RPMI8226 (cell line): ENCODE measurements at regions not wholly inside any gene's neighbourhood (a gene's known extent, or its start where the extent isn't known, plus 50 kb on each side); places are given as distances from the start of the nearest gene placed in this dataset.

Experiments used
- DNase-seq: peaks from one replicate; pipeline ENCODE4 v3.0.0-alpha.2; 2015

DNA sequence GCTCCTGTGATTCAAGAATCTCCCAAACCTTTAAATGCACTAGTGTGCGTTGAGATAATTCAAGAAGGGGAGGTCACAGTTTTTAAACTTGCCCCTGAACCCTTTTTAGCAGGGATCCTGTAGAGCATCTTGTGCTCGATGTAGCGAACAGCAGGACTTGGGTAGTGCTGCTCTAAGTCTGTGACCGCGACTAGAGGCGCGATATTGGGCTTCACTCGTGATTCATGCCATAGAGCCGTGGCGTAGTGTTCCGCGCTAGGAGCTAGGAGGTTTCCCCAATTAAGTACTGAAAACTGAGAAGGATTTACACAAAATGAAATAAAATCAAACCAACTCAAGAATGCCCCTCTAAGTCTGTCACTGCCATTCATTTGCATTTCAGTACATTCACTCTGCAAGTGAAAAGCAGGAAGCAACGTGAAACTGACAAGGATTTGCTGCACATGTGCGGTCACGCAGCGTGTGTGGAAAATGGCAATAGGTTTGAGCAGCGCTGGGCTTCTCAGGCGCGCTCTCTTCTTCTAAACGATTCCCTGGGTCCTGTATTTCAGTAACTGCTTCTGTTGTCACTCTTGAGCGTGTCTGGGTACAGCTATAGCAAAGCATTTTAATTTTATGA, 1135.9 kb upstream of the WWC1 start:
- DNase-seq: no peak

- DNase-seq: no peak
Measured at GRCh38 chr5:167156446-167156845, 1135.0 kb upstream of the WWC1 start.

DNA sequence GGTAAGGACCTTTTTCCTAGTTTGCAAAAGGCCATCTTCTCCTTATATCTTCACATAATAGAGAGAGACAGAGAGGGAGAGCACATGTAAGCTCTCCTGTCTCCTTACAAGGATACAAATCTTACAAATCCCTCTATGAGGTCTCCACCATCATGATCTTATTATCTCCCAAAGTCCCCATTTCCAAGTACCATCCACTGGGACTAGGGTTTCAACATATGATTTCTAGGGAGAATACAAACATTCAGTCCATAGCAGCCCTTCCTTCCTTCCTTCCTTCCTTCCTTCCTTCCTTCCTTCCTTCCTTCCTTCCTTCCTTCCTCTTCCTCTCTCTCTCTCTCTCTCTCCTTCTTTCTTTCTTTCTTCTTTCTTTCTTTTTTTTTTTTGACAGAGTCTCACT, 1132.9 kb upstream of the WWC1 start:
- DNase-seq: no peak

GRCh38 chr5:167160388-167160787, 1131.1 kb upstream of the WWC1 start:
- no peak for DNase-seq

- no peak for DNase-seq
Measured at GRCh38 chr5:167166696-167167095, 1124.7 kb upstream of the WWC1 start.

GRCh38 chr5:167167191-167167795, 1124.2 kb upstream of the WWC1 start:
- no peak for DNase-seq

DNA sequence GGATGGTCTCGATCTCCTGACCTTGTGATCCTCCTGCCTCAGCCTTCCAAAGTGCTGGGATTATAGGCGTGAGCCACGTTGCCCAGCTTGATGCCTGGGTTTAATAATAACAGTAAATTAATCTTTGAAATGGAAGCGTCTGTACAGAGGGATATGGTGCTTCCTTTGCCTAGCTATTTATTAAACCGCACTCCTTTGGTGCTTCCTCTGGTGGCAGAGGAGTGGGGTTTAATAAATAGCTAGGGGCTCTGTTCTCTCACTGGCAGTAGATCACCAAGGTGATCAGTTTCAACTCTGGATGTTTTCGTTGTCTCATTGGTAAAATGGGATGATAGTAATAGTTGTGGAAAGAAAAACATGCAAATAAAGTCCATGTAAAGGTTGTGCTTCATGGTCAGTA, 1122.5 kb upstream of the WWC1 start:
- DNase-seq: no peak

DNA sequence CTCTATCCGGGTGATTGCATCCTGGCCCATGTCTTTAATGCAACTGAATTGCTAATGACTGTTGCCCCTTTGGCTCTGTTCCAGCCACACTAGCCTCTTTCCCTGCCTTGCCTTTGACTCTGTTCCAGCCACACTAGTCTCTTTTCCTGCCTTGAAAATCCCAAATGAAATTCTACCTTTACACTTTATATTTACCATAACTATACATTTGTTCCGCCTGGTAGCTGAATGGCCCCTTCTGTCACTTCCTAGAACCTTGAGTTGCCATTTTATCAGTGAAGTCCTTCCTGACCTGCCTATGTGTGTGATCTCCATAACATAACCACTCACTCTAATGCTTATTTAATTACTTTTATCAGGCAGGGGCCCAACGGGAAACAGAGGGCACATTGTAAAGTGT, 1120.4 kb upstream of the WWC1 start:
- no peak for DNase-seq

DNA sequence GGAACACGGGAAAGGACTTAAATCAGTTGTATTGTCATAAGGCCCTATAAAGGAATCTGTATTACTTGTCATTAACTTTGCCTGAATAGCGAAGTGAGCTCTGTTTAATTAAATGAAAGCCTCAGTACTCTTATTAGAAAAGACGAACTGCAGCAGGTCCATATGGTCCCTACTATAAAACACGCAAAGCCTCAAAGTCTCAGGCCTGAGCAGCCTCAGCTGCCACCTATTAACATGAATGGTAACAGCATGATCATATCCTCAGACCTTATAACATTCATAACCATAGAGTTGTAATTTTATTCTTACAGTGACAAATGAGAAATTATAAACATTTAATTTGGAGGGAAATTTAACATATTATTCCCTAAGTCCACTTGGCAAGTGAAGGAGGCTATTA, 1113.7 kb upstream of the WWC1 start:
- no peak for DNase-seq

- DNase-seq: no peak
Measured at GRCh38 chr5:167180906-167181305, 1110.5 kb upstream of the WWC1 start.

DNA sequence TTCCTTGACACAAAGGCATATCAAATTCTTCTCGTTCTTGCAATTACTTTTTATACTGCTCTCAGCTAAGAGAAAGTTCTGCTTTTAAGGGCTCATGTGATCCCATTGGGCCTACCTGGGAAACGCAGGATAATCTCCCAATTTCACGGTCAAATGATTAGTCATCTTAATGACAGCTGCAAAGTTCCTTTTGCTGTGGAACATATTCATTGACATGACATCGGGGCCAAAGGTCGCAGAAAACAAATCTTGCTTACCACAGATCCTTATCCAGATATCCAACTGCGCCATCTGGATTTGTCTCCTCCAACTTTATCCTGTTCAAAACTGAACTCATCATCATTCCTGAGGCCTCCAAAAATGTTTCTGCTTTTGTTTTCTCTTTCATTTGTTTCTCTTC, 1085.6 kb upstream of the WWC1 start:
- no peak for DNase-seq

DNA sequence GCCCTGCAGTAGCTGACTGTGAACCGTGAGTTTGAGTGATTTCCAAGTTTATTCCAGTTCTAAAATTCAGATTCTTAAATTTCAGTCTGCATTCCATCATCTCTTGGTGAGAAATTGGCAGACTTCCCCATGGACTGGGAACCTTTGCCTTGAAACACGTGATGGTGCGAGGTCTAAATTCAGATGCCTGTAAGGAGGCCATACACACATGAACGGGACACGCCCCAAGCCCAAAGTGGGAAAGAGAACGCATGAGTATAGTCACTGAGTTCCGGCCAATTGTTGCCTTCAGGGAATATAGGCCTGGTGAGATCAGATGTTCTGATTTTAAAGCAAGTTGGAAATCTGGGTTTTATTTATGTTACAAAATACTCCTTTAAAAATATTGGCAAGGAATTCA, 1084.4 kb upstream of the WWC1 start:
- no peak for DNase-seq

DNA sequence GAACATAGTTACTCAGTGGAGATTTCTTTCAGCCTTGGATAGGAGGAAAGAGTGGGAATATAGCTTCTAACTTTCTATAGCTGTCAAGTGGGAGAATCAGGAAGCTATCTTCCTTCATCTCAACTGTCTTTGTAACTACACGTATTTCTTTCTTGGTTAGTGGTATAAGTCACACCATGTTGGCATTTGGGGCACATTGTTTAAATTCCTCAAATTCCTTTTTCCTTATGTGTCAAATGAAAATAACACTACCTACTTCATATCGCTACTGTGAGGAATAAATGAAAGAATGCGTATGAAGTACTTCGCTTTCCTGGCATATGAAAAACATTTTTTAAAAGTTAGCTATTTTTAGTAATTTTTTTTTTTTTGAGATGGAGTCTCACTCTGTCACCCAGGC, 1082.5 kb upstream of the WWC1 start:
- DNase-seq: no peak

GRCh38 chr5:167217097-167217743, 1074.2 kb upstream of the WWC1 start:
- DNase-seq: no peak

DNA sequence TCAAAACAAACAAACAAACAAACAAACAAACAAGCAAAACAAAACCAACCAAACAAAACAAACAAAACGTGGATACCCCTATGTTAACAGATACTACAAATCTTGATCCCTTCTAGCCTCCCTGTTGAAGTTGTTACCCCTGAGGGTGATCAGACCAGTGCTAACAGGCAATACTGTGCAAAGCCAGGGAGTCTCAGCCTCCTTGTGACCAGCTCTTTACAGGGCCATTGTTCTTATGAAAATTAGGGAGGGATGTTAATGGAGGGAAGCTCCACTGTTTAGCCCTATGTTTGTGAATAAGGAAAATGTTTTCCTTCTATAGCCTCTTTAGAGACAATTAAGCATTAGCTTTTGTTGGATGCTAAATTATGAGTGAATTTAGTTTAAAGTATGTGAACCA, 1072.1 kb upstream of the WWC1 start:
- DNase-seq: no peak

GRCh38 chr5:167226386-167226785, 1065.1 kb upstream of the WWC1 start:
- DNase-seq: no peak

DNA sequence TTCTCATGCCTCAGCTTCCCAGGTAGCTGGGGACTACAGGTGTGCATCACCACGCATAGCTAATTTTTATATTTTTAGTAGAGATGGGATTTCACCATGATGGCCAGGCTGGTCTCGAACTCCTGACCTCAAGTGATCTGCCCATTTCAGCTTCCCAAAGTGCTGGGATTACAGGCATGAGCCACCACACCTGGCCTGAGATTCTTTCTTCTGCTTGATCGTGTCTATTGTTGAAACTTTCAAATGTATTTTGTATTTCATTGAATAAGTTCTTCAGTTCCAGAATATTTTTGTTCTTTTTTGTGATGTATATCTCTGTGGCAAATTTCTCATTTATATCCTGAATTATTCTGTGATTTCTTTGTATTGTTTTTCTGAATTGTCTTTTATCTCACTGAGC, 1063.3 kb upstream of the WWC1 start:
- DNase-seq: no peak

- no peak for DNase-seq
Measured at GRCh38 chr5:167229751-167230150, 1061.7 kb upstream of the WWC1 start.

DNA sequence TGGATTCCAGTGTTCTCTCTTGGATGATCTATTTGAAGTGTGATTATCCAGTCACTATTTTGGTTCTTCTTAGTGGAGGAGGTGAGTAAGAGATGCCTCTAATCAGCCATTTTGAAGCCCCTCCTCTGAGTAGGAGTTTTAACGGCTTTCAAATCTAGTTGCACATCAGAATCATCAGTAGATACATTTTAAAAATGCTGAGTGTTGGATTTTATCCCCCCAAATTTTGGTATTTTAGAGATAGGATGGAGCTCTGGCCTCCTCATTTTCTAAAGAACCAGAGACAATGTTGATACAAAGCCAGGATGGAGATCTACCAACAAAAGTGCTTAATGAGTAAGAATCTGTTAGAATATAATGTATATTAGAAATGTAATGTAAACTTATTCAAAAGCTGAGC, 1061.0 kb upstream of the WWC1 start:
- no peak for DNase-seq

DNA sequence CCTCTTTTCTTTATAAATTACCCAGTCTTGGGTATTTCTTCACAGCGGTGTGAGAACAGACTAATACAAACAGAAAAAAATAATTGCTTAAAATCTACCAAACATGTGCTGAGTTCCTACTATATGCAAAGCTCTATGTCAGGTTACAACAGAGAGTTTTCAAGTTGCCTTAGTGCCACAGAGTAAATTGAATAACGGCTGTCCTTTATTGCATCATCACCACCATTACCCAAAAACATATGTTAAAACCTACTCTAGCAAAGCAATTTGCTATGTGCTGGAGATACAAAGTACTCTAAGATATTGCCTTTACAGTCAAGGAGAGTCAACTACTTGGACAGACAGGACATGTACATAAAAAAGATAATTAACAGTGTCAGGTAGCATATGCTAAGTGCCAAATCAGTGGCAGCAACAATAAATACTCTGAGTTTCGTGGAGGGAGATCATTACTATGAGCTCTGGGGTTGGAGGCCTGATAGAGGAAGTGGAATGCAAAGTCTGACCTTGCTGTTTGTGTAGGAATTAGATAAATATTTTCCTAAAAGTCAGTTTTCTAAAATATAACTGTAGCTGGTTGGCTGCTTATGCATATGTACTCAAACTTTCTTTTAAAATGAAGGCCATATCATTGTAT, 1058.7 kb upstream of the WWC1 start:
- no peak for DNase-seq

DNA sequence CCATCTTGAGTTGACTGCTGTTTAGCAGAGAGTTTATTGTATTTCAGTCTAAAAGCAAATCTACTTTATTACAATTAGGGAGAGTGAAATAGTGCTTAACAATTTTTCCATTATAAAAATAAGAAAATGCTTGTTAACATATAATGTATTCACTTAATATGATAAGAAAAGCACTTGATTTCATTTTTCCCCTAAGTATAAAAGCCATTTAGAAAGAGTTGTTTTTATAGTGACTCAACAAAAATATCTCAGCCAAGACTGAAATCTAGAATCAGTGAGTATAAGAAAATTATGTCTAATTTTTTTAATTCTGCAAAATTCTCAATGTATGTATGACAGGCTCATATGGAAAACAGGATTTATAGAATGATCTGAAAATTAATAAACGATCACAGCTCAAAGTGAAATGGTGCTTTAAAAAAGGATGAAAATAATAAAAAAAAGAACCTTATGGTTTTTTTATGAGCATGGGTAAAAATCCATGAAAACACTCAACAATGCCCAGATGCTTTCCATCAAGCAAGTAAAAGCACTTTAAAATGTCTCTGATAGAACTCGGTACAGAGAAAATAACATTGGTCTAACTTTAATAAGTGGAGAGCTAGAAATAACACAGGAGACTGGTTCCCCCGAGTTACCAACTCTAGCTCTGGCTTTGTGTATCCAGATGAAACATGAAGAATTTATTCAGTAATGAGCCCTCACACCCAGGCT, 1057.8 kb upstream of the WWC1 start:
- DNase-seq: no peak

DNA sequence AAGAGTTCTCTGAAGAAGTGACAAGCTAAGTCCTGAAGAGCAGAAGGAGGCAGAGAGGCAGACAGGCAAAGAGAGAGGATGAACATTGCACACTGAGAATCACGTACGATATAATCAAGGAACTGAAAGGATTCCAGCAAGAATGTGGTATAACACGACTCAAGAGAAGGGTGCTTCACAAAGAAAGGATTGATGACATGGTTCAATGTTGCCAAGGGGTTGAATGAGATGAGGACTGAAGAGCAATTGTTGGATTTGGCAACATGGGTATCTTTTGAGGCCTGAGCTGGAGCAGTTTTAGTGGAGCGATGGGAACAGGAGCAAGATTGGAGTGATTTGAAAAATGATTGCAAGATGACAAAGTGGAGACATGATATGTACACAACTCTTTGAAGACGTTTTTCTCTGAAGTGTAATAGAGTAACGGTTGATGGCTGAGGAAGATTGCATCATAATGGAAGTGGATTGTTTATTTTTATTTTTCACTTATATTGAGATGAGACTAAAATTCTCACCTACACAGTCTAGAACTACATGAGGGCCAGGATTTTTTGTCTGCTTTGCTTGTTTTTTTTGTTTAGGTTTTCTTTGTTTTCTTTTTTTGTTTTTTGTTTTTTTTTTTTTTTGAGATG, 1049.9 kb upstream of the WWC1 start:
- no peak for DNase-seq

DNA sequence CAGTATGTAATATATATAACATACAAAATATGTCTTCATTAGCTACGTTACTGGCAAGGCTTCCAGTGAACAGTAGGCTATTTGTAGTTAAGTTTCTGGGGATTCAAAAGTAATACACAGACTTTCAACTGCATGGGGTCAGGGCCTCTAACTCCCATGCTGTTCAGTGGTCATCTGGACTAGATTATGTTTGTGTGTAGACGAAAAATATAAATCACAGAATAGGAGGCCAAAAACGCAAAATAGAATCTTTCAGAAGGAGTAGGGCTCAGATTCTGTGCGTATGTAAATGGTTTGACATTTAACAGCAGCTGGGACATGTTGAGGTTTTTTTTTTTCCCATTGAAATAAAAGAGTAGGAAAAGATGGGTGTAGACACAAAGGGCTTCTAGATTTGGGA, 1048.7 kb upstream of the WWC1 start:
- no peak for DNase-seq
